Left ventricle myocardium inferior (tissue), 1 donor: ENCODE measurements at regions not wholly inside any gene's neighbourhood (a gene's known extent, or its start where the extent isn't known, plus 50 kb on each side); places are given as distances from the start of the nearest gene placed in this dataset.
A peak's percentile ranks its signal among the peaks of the same experiment; 100 is the strongest.

Experiments used
- DNase-seq: peaks from one replicate; pipeline ENCODE4 v3.0.0-alpha.2; 2020
- H3K27ac ChIP-seq: fragments of 200-600 bp; replicated peaks from 2 replicates; pipeline ENCODE4 v1.8.0; 2021
- H3K27me3 ChIP-seq: fragments of 200-600 bp; 2 replicates; pipeline ENCODE4 v1.8.0; 2021; ENCODE audit warnings: low read depth
- H3K36me3 ChIP-seq: fragments of 200-600 bp; 2 replicates; pipeline ENCODE4 v1.8.0; 2021
- H3K4me1 ChIP-seq: fragments of 200-600 bp; 2 replicates; pipeline ENCODE4 v1.8.0; 2021
- H3K4me3 ChIP-seq: fragments of 200-600 bp; 2 replicates; pipeline ENCODE4 v1.8.0; 2021; ENCODE audit warnings: mild to moderate bottlenecking, moderate library complexity
- H3K9me3 ChIP-seq: fragments of 200-600 bp; replicated peaks from 2 replicates; pipeline ENCODE4 v1.8.0; 2021
- CTCF ChIP-seq: fragments of 200-600 bp; IDR thresholded peaks from 2 replicates; pipeline ENCODE4 v1.8.0; 2021; ENCODE audit warnings: antibody characterized with exemption, mild to moderate bottlenecking, borderline replicate concordance
- intact Hi-C: fragments of 100-400 bp; cut with micrococcal nuclease; formaldehyde crosslinking; loops from one replicate; pipeline ENCODE4 v1.11.0; 2022
- donor health status: DM: no; HTN: yes; CAD: no; lungs with severe emphysema.

GRCh38 chr7:123372368-123372767, 162.0 kb downstream of the IQUB start:
- H3K4me1 ChIP-seq, result no peaks in the 10 kb centered on the region
- H3K36me3 ChIP-seq, result no peaks in the 10 kb centered on the region
- no peak overlapping the region for H3K4me3 ChIP-seq
- no peak for TF ChIP-seq CTCF
- no peak for DNase-seq
- intact Hi-C loops, result no loop called here
- H3K9me3 ChIP-seq, result no peaks in the 10 kb centered on the region
- no peak overlapping the region for H3K27ac ChIP-seq
- no peaks in the 10 kb centered on the region for H3K27me3 ChIP-seq

GRCh38 chr7:123367484-123368122, 166.8 kb downstream of the IQUB start:
- H3K36me3 ChIP-seq, result no peaks in the 10 kb centered on the region
- H3K27ac ChIP-seq, result no peak overlapping the region
- no peak for DNase-seq
- H3K9me3 ChIP-seq, result no peaks in the 10 kb centered on the region
- TF ChIP-seq CTCF, result peak; percentile 73
- intact Hi-C loops, result no loop called here
- H3K27me3 ChIP-seq, result no peaks in the 10 kb centered on the region
- no peaks in the 10 kb centered on the region for H3K4me1 ChIP-seq
- H3K4me3 ChIP-seq, result no peak overlapping the region

- Histone ChIP-seq H3K27me3 (no peaks in the 10 kb centered on the region), H3K27ac (no peak overlapping the region), H3K4me3 (no peak overlapping the region), H3K4me1 (no peaks in the 10 kb centered on the region), H3K36me3 (no peaks in the 10 kb centered on the region), H3K9me3 (no peaks in the 10 kb centered on the region)
- intact Hi-C loops, result no loop called here
- DNase-seq, result no peak
- TF ChIP-seq CTCF, result no peak
These were observed 167.3 kb upstream of the SLC13A1 start for GRCh38 chr7:123367031-123367430.

DNA sequence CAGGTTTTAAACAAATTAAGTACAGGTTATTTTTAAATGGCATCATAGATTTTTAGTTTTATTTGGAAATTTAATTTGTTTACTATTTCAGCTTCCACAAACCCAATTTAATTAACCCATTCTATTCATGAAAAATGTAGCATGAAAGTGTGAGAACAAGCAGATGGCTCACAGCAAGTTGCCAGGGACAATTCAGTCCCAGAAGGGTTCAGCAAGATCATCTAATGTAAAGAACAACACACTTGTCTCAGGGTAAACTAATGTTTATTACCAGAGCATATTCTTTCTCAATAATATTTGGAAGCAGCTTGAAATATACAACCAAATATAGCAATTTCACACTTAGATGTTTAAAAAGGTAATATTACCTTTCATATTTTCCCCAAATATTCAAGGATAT, 166.9 kb upstream of the SLC13A1 start:
- Histone ChIP-seq H3K4me1 (no peaks in the 10 kb centered on the region), H3K4me3 (no peak overlapping the region), H3K36me3 (no peaks in the 10 kb centered on the region), H3K27me3 (no peaks in the 10 kb centered on the region), H3K27ac (no peak overlapping the region), H3K9me3 (no peaks in the 10 kb centered on the region)
- intact Hi-C loops, result no loop called here
- TF ChIP-seq CTCF, result no peak
- DNase-seq, result no peak

DNA sequence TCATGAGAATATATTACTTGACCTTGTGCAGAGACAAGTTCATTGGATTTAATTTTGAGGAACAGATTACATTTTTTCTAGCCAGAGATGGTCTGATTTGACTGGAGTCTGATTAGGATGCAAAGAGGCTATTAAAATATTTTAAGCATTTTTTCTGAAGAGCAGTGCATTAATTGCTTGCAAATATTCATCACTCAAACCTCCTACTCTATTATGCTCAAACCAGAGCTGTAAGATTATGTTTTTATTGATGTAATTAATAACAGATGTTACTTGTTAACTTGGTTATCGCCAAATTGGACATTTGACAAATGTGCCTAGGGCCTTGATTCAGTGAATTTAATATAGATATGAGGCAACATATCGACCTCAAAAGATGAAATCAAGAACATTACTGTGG, 160.9 kb upstream of the SLC13A1 start:
- Histone ChIP-seq H3K9me3 (no peaks in the 10 kb centered on the region), H3K27me3 (no peaks in the 10 kb centered on the region), H3K4me1 (no peaks in the 10 kb centered on the region), H3K27ac (no peak overlapping the region), H3K4me3 (no peak overlapping the region), H3K36me3 (no peaks in the 10 kb centered on the region)
- no peak for DNase-seq
- intact Hi-C loops, result no loop called here
- TF ChIP-seq CTCF, result no peak
